ENCODE measurements at regions not wholly inside any gene's neighbourhood (a gene's known extent, or its start where the extent isn't known, plus 50 kb on each side); places are given as distances from the start of the nearest gene placed in this dataset.
"Not testable (repeated sequence)": the region's sequence is repeated elsewhere in the genome, so short reads cannot be mapped to it uniquely, and the experiment has no call there.

- no peak for DNase-seq (ENCODE audit: low read depth in 3 of 3)
Measured at GRCh38 chr12:68478516-68479260, 132.0 kb upstream of the RAP1B start.

- no peak for DNase-seq (ENCODE audit: low read depth in 3 of 3)
Measured at GRCh38 chr12:68479261-68479895, 131.3 kb upstream of the RAP1B start.

- no peak for DNase-seq (ENCODE audit: low read depth in 3 of 3)
Measured at GRCh38 chr12:68479896-68480291, 130.8 kb upstream of the RAP1B start.

DNA sequence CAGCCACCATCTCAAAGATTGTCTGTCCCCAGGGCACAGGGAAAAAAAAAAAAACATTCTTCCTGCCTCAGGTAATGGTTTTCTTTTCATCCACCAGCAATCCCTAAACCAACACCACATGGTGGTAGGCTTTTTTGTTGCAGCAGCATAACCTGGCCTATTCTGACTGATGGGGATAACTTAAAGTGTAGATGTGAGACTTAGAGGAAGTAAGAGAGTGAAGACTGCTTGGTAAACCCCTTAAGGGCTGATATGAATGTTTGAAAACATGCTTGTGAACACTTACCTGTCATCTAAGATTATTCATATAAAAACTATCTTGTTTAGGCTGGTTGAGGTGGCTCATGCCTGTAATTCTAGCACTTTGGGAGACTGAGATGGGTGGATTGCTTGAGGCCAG lies 130.2 kb upstream of the RAP1B start:
- DNase-seq (ENCODE audit: low read depth in 3 of 3), result no peak

GRCh38 chr12:68481181-68481941 lies 129.3 kb upstream of the RAP1B start:
- no peak for DNase-seq (ENCODE audit: low read depth in 3 of 3)

- no peak for DNase-seq (ENCODE audit: low read depth in 3 of 3)
Measured at GRCh38 chr12:68482014-68482413, 128.7 kb upstream of the RAP1B start.

GRCh38 chr12:68482660-68483059 lies 128.0 kb upstream of the RAP1B start:
- DNase-seq (ENCODE audit: low read depth in 3 of 3), result no peak

DNA sequence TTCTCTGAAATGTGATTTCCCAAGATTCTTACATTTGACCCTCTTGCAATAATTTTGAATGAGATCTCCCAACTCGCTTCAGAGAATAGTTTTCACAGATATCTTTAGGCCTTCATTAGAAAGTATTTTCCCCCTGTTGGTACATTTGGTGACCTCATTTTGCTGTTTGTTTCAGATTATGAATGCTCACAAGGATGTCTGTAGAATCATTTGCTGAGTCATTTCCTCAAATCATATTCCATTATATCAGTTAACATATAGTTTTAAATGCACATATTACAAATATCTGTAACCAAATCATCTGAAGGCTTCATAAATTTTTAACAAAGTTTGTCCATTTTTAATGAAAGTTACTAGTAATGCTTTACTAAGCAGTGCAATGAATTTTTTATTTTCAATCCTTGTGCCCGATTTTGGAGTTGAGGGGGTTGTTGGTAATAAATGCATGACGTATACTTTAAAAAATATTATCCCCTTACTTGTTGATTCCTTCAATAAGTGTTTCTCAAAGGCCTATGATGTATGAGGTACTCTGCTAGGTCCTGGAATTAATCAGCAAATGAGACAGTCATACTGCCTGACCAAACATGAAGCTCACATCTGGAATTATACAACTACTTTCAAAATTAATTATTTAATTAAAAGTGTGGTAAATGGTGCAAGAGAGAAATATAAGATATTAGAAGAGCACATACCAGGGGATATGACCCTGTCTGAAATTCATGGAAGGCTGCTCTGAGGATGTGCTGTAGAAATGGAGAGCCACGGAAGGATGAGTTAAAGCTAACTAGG lies 126.9 kb upstream of the RAP1B start:
- DNase-seq (ENCODE audit: low read depth in 3 of 3), result no peak

GRCh38 chr12:68484578-68484977 lies 126.1 kb upstream of the RAP1B start:
- DNase-seq (ENCODE audit: low read depth in 3 of 3), result not testable (repeated sequence)

- DNase-seq (ENCODE audit: low read depth in 3 of 3), result not testable (repeated sequence)
Measured at GRCh38 chr12:68486449-68486848, 124.2 kb upstream of the RAP1B start.

DNA sequence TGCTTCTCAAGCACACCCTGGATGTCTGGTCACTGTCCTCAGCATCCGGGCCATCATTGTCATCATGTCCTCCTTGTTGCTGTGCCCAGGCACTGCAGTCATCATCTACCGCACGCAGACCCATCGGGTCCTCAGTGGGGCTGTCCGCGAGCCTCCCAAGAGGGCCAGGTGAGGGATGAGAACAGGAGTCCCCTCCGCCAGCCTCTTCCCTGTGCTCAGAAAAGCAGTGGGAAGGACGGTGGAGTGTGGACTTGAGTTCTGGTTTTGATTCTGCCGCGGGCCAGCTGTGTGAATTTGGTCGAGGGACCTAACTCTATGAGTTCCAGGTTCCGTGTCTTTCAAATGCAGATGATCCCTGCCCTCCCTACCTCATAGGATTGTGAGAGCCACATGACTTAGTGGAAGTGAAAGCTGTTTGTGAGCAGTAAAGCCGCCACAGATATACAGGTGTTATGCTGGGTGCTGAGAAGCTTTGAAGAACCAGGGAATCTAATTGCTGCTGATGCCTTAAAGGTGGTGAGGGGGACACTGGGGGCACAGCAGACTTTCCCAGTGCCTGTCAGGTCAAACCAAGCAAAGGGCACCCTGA lies 122.9 kb upstream of the RAP1B start:
- no peak for DNase-seq (ENCODE audit: low read depth in 3 of 3)

GRCh38 chr12:68489273-68489672 lies 121.4 kb upstream of the RAP1B start:
- DNase-seq (ENCODE audit: low read depth in 3 of 3), result no peak

DNA sequence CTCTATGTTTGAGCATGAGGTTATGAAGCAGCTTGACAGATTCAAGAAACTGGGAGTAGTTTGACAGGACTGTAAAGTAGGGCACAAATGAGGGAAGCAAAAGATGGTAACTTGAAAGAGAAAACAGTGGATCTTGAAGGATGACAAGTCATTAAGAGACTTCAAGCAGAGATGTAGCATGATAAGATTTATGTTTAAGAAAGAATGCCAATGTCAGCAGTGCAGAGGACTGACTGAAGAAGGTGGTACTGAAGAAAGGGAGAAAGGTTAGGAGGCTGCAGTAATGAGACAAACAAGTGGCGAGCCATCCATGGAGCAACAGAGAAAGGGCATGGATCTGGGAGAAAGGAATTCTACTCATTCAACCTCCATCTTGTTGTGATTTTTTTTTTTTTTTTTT lies 120.2 kb upstream of the RAP1B start:
- DNase-seq (ENCODE audit: low read depth in 3 of 3), result no peak

DNA sequence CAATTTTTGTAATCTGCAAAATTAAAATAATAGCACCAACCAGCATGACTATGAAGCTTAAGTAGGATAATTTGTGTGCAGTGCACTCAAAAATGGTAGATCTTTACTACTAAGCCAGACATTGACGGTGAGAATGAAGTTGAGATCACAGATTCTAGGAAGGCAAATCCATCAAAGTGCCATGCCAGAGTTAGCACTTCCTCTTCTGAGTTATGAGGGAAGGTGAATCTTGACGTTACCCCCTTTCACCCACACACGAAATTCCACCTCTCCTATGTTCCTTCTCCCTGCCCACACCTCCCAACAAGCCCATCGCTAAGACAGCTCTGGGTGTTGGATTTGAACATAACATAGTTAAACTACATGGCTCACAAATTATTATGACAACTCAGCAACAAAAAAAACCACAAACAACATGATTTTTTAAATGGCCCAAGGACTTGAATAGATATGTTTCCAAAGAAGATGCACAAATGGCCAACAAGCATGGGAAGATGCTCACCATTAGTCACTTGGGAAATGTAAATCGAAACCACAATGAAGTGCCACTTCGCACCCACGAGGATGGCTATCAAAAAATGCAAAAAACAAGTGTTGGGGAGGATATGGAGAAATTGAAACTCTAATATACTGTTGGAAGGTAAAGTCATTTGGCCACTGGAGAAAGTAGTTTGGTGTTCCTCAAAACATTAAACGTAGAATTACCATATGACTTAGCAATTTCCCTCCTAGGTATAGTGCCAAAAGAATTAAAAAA lies 119.3 kb upstream of the RAP1B start:
- no peak for DNase-seq (ENCODE audit: low read depth in 3 of 3)

GRCh38 chr12:68495336-68496070 lies 115.2 kb upstream of the RAP1B start:
- no peak for DNase-seq (ENCODE audit: low read depth in 3 of 3)

GRCh38 chr12:68497107-68497506 lies 113.6 kb upstream of the RAP1B start:
- DNase-seq (ENCODE audit: low read depth in 3 of 3), result no peak

DNA sequence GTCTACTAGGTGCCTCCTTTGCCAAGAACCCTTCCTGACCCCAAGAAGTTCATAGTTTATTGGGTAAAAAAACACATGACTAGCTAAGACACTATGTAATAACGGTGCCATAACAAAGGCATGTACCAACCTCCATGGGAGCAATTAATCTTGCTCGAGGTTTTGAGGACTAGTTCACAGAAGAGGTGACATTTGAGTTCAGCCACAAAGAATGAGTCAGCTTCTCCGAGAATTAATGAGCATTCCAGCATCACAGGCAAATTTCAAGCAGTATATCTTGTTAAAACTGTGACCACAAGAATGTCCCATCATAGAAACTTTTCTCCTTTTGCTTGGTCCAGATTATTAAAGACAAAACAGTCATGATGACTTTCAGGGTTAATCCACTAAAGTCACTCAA lies 113.0 kb upstream of the RAP1B start:
- no peak for DNase-seq (ENCODE audit: low read depth in 3 of 3)

GRCh38 chr12:68498736-68499135 lies 112.0 kb upstream of the RAP1B start:
- no peak for DNase-seq (ENCODE audit: low read depth in 3 of 3)

DNA sequence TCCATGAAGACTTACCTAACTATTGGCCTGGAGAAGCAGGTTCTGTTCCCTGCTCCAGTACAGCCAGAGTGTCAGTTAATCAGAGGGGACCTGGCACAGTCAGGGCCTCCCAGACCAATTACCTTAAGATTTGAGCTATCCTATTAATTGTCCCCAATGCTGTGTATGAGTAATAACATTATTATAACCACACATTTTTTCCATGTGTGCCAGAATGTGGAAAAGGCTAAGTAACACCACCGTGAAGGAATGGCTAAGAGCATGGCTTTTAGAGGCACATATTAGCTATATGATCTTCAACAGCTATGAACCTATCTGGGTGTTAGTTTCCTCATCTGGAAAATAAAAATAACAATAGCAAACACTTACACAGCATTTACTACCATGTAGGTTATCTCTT lies 111.1 kb upstream of the RAP1B start:
- no peak for DNase-seq (ENCODE audit: low read depth in 3 of 3)

DNA sequence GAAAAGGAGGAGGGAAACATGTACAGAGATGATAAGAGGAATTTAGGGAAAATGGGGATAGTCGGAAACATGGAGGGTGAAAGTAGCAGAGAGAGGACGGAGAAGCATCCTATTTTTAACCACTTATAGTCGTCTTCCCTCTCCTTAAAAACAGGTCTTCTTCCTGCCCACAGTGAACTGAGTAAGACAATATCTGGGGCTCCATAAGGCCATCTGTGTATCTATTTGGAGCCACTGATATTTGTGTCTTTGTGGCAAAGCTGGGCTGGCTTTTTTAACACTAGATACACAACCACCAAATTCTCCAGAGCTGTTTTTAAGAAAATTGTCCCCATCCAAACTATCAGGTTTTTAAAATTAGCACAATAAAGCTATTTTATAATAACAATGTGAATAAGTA lies 109.5 kb upstream of the RAP1B start:
- no peak for DNase-seq (ENCODE audit: low read depth in 3 of 3)
